NCI-H1436 (cell line): ENCODE measurements at regions not wholly inside any gene's neighbourhood (a gene's known extent, or its start where the extent isn't known, plus 50 kb on each side); places are given as distances from the start of the nearest gene placed in this dataset.

Source experiments
- DNase-seq: peaks from one replicate; lab custom pipeline; 2025; lab: John Stamatoyannopoulos, UW

DNA sequence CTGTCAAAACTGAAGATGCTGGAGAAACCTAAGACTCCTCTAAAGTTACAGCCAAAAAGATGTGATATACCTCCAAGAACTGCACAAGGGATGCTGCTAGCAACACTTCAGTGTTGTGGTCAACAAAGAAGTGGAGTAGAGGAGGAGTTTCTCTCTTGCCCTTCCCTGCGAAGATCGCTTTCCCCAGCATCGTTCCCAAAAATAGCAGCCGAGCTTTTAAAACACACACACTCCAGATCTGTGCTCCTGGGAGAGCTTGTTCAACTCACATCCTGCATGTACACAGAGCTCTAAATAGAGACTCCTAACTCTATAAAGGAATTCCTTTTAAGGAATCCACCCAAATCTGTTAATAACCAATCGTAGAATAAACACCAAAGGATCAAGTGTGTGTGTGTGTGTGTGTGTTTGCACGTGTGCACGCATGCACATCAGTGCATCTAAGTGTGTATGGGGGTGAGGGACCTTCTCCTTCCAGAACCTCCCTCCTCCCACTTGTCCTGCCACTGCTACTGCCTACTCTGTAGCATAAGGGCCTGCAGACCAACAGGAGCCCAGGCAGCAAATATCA, 58.5 kb downstream of the PSMG1 start:
- DNase-seq, result no peak

DNA sequence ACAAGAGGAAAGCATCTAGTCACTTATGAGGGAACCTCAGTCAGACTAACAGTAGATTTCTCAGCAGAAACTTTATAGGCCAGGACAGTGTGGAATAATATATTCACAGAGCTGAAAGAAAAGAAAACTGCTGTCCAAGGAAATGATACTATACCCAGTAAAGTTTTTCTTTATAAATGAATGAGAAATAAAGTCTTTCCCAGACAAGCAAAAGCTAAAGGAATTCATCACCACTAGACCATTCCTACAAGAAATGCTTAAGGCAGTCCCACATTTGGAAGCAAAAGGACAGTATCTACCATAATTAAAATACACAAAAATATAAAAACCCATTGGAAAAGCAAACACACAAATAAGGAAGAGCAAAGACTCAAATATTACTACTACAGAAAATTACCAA, 59.9 kb downstream of the PSMG1 start:
- DNase-seq, result no peak

DNA sequence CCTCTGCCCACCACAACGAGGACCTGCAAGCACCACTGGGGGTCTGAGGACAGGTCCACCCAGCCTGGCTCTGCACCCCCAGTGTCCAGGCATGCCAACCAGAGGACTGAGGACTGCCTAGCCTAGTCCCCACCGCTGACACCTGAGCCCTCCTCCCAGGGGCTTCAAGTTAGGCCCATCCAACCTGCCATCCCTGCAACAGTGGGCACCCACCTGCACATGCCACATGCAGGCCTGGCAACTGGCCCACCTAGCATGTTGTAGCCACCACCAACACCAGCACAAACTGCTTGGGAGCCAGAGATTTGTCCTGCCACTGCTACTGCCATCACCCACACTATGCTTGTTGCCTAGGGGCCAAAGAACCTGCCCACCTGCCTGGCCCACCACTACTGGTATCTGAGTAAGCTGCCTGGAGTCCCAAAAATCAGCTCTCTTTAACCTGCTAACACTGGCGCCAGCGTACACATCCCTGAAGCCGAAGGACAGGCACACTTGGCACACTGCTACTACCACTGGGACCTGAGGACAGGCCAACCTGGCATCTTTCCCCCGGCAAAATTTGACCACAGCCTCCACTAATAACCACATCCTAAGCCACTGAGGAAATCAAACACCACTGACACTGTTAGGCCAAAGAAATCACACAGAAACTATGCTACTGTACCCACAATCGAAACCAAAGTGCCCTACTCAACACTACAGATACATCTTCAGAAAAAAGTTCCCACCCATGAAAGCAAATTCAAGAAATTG, 61.5 kb downstream of the PSMG1 start:
- no peak for DNase-seq

DNA sequence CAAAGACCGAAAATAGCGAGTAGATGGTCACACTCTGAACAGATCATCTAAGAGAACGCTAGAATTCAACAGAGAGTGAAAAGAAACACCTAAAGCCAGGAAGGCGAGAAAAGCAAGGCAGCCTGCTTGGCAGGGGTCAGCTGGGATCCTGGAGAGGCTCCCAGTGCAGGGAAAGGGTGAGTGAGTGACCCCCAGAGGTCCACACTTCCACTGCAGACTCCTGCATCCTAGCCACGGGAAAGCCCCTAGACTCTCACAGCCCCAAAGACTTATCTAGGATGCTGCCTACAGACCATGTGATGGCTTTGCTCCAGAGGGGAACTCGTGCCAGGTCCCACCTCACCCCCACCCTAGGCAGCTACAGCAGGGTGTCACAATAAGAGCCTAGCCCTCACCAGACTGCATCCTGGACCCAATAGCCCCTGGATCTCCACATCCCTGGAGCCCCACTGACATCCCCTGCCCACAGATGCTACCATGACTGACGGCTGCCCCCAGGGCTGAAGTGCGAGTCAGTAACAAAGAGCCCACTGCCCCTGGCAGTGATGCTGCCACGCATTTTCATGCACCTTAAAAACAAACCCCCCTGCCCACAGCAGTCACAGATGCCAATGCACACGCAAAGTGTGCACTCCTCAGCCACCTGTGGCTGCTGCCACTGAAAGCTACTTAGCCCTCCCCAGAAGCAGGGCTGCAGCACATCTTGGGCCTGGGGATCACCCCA, 62.2 kb downstream of the PSMG1 start:
- DNase-seq, result no peak

DNA sequence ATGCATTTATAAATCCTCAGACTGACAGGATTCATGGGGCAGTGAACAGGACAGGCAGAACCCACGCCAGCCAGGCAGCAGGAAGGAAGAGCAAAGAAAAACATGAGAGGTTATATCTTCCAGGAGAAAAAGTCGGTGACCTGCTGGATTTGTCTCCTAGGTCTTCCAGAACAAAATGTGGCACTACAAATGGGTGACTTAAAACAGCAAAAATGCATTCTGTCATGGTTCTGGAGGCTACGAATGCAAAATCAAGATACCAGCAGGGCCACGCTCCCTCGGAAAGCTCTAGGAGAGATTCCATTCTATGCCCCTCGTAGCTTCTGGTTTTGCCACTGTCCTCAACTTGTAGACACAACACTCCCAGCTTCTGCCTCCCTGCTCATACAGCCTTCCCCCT, 63.4 kb downstream of the PSMG1 start:
- no peak for DNase-seq

DNA sequence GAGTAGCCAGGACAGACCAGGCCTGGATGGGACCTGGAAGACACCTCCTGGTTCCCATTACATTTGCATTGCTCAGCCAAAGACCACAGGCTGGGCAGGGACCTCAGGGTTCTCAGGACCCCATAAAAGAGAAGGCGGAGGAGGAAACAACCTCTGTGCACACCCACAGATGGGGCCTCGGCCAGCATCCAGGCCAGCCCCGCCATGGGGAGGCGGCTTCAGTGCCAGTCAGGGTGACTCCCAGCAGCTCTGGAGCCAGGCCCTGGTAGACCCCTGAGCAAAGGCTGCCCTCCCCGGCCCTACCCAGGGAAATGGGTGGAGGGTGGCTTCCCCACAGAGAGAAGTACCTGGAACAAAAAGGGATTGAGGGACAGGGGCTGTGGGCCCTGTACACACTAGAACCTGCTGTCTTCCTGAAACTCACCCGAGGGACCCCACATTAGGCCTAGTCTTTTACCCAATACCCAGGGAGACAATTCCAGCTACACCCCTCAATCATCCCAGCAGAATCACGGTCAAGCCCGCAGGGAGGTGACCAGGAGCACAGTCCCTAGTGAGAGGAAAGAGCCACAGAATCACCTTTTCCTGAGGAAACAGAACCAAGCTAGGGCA, 64.5 kb downstream of the PSMG1 start:
- DNase-seq, result no peak

DNA sequence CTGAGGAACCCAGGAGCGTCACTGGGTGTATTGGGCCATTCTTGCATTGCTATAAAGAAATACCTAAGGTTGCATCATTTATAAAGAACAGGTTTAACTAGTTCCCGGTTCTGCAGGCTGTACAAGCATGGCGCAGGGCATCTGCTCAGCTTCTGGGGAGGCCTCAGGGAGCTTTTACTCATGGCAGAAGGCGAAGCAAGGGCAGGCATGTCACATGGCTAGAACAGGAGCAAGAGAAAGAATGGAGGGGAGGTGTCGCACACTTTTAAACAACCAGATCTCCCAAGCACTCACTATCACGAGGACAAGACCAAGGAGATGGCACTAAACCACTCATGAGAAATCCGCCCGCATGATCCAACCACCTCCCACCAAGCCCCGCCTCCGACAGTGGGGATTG, 65.2 kb downstream of the PSMG1 start:
- DNase-seq, result no peak

DNA sequence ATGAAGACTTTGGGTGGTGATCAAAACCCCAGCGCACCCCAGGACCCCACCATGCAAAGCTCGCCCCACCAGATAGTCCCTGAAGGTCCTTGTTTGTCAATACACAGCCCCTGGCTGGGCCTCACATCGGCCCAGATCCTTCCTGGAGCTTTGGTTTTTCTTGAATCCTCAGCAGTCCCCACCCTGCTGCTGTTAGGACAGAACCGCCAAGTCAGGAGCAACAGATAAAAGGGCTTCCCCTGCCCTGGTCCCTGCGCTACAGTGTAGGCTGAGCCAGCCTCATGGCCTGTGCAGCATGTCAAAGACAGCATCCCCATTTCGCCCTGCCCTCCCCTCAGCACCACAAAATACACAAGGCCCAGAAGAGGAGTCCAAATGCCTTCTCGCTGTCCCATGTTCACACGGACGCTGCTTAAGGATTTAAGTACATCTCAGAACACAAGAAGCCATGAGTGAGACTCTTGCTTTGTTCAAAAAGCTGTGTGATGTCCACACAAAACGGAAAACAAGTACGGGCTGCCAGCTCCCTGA, 65.7 kb downstream of the PSMG1 start:
- DNase-seq, result no peak

DNA sequence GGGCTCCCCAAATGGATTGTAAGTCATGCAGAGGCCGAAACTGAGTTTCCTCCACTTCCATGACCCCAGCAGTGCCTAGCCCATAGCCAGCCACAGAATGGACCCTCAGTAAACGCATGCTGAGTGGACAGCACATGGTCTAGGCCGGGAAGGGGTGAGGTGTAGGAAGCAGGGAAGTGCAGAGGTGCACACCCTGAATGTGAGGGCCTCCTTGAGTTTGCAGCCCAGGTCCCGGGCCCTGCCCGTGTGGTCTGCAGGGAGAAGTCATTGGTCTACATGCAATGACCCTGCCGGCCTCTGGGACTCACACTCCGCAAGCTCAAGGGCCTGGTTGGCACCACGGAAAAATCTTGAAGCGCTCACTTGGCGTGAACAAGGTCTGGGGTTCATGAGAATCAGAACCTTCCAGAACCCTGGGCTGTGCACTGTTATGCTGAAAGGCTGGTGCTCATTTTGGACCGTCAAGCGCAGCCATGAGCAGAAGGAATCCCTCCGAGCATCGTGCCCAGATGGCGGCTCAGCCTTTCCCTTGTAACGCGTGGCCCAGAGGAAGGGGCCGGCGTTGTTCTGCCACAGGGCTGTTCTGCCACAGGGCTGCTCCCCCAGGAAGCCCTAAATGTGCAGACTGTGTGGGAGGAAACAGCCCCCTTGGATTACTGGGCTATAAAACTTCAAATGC, 66.4 kb downstream of the PSMG1 start:
- DNase-seq, result no peak

DNA sequence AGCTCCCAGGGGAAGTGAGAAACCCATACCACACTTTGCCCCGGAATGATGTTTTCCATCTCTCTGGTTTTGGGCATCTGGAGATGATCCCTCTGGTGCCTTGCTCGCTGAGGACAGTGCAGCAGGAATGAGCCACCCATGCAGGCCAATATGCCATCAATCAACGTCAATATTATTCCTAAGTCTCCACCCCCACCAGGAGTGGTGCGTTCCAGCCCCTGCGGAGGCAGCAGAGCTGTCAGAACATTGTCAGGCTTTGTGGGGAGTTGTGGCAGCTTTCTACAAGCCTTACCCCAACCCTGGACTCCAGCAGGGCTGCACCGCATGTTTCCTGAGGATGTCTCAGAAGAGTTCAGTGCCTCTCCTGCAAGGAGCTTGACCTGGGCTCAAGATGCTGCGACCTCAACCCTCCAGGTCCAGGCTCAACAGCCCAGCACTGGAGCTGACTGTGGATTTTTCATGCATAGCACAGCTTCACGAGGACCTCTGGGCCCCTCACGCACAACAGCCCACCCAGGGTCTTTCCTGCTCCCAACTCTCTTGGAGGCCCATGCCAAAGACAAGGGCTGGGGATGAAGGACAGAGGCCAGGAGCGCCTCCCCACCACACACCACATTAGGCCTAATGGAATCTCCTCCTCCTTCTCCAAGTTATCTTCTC, 67.5 kb downstream of the PSMG1 start:
- DNase-seq, result no peak

DNA sequence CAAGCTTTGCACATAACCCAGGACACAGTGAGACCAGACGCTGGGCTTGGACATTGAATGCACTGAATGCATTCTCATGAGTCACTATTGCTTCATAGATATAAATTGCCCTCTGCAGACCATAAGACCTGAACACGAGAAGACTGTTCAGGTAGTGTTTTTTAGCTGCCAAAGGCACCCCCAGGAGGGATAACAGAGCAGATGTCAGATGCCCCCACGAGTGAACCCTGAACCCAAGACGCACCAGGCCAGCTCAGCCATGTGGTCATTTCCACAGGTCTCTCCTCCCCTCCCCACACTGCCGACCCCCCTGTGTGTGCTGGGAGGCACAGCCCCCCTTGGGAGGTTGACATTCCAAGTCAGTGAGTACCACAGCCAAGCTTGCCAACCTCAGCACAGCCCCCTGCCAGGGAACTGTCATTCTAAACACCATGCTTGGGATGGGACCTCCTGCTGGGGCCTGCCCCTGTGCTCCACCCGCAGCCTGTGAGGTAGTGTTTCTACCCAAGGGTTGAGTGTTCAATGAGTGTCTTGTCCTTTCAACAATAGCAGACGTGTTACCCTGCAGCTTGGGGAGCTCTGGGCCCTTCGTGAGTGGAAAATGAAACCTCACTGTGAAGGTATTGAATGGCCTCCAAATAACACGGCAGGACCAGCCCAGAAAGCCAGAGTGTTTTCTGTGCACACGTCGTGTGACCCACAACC, 68.2 kb downstream of the PSMG1 start:
- DNase-seq, result no peak

DNA sequence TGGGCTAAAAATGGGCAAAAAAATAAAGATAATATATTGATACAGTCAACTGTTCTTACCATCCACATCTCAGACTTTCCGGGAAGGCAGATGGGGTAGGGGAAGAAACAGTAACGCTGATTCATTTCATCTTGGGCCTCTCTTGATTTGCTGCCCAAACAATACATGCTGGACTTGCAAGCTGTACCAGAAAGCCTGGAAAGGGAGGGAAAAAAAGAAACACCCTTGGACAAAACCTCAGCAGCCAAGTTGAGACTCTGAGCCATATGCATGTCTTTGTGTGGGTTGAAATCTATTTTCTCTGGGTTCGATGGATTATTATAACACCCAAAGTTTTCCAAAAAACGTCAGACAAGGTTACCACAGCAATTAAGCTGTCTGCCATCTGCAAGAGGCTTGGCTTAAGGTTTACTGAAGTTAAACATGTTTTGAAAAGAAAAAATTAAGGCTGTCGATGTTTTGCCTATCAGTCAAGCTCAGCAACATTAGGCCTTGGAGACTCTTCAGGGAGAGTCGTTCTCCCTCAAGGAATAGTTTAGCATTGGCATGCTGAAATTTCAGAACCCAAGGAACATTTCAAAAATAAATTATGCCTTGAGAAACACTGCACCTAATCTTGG, 71.2 kb downstream of the PSMG1 start:
- no peak for DNase-seq

DNA sequence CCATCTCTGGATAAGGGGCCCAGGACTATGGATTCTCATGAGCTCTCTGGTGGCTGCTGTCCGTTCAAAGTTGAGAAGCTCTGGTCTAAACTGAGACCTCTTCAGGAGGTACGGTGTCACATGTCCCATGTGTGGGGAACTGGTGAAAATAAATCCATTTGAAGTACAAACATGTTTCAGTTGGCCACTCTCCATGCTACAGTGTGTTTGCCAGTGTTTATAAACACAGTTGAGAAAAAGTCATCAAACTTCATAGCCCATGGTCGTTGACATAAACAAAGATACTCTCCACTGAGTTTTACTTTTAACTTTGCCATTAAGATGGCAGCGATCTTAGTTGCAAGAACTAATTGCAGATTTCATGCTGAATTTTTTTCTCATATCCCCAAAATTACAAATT, 72.8 kb downstream of the PSMG1 start:
- DNase-seq, result no peak

DNA sequence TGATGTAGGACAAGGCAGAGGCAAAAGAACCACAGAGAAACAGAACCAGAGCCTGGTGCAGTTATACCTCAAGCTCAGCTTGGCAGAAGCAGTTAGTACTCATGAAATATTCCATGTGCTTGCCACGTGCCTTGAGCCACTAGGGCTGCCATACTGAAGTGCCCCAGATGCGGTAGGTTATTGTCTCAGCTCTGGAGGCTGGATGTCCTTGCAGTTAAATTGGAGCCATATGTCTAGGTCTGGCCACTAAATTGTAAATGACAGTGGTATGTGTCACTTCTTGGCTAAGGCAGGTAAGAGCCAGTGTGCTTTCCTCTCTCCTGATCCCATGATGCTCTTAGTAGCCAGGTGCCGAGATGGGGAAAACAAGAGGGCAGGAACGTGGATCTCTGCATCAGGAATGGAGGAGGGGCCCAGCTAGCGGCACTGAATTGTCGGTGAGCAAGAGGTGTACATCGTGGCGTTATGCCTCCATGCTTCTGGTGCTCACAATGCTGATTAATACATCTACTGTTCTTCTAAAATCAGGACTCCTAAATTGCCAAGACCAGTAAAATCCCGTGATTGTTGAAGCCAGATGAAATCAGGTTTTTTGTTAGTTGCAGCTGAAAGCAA, 73.5 kb downstream of the PSMG1 start:
- no peak for DNase-seq

DNA sequence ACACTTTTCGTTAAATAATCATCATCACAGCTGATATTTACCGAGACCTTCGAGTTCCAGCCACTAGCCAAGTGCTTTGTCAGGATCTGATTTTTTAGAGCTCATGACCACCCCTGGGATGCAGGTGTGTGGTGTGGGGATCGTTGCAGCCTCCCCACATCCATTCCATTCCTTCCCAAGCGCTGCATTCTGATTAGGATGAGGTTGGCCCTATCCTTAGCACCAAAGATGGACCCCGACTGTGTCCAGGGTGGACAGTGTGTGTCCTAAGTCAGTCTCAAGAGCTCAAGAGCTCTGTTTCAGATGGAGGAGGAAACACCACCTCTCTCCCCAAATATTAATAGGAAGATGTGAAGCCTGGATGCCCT, 74.1 kb downstream of the PSMG1 start:
- DNase-seq, result no peak

DNA sequence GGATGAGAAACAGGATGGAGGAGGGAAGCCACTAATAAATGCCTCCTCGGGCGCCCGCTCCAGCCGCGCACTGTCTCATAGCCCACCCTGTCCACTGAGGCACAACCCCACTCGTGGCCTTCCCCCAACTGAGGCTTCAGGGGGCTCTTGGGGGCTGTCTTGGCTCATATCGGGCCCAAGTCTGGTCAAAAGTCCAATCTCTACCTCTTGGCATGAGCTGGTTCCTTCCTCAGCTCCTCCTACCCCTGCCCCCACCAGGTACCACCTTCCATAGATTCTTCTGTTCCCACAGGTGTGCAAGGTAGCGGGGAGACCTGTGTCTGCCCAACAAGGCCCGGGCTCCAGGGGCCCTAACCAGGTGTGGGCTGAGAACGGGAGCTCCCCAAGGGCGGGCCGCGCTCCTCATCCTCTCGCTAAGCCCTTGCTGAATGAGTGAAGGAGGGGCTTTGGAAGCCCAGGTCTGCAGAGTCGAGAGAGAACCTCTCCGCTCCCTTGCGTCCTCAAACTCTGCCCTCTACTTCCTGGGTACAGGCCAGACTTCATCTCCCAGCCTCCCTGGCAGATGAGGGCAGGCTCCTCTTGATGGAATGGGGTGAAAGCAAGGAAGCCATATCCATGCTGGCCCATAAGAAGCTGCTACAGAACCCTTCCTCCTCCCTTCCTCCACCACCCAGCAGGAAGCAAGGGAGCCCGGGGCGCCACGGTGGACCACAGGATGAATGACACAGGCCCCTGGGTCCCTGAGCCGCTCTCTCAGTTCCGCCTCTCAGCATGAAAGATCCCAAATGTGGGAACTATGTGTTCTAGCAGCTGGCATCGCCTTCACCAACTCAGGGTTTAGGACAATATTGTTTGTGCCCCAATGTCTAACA, 74.7 kb downstream of the PSMG1 start:
- DNase-seq, result no peak

DNA sequence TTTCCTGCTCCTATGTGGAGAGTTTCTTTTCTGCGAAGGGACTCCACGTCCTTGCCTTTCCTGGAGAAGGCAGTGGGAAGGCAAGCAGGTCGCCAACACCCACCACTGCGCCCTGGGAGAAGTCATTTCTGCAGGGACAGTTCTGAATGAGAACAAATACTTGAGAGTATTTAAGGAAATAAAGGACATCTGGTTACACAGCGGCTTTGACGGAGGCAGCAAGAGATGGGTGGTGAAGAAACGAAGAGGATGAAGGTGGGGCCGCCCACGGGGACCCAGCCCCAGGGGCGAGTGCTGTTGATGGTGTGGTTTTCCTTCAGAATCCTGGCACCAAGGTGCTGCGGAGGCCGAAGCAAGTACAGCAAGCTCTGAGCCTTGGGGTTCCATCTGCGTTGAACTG, 75.5 kb downstream of the PSMG1 start:
- DNase-seq, result no peak

DNA sequence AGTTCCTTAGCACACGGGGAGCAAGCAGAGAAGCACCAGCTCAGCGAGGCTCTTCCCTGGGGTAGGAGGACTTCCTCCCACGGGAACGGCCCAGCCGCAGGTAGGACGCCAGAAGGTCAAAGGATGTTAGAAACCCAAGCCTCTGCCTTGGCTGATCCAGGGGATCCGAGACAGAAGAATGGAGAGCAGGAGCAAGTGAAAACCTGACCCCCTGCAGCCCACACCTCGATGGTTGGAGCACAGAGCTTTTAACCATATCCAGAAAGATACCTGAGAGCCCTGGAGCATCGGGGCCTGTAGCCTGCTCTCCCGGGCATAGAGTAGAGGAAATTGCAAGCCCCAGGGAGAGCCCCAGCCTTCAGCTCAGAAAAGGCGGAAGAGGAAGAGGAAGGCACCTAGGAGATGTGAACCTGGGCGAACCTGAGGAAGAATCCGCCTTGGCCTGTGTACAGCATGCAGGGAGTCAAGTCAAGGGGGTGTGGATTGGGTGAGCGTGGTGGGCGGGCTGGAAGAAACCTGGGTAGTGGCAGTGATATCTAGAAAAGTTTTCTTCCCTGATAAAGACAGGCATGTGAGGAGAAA, 76.3 kb downstream of the PSMG1 start:
- DNase-seq, result no peak

DNA sequence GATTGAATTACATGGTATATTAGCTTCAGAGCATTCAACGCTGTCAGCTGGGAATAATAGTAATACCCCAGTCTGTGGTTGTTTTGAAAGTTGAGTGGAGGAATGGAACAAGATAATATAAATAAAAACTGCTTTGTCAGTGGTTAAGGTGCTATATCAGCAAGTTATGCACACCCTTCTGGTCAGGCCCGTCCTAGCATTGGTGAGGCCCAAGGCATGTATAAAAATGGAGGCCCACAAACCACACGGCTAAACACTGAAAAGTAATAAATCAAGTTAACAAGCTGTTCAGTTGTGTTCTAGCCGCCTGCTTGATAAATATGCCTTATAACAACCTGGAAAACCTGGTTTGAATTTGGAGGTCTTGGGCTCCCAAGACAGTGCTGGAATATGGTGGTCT, 77.4 kb downstream of the PSMG1 start:
- no peak for DNase-seq
